ENCODE measurements at regions not wholly inside any gene's neighbourhood (a gene's known extent, or its start where the extent isn't known, plus 50 kb on each side); places are given as distances from the start of the nearest gene placed in this dataset.

DNA sequence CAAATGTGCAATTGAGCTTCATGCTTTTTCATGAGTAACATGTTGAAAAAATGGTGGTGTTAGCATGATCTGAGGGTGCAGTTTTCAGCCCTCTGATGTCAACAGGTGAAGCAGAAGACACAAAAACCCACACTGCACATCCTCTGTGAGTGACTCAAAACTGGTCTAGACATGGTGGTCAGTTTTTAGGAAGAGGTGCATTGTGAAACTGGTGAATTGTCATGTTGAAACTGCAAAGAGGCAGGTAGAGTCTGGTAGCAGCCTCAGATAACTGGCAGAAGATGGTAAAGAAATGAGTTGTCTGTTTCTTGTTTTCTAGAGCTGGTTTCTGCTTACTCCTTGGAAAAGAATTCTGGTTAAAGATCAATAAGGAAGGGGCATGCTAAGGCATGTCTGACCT is 97.3 kb upstream of the HMCN1 start:
- no peaks in the 10 kb centered on the region for H3K36me3 ChIP-seq (ENCODE audit: insufficient read depth, low read length)
- DNase-seq, result no peak

GRCh38 chr1:185634704-185635103 is 99.5 kb upstream of the HMCN1 start:
- Histone ChIP-seq H3K27me3 (ENCODE audit: low read length) (peaks cover 3% of the 10 kb centered on the region; the same call in 1 of the 2 replicates), H3K9ac (ENCODE audit: low read length) (no peak overlapping the region), H3K4me2 (ENCODE audit: low read depth, low read length, poor library complexity, severe bottlenecking) (no peak overlapping the region), H3K36me3 (ENCODE audit: insufficient read depth, low read length) (no peaks in the 10 kb centered on the region), H2AFZ (ENCODE audit: low read length) (no peak overlapping the region), H3K9me3 (ENCODE audit: low read length) (no peaks in the 10 kb centered on the region), H3K9me2 (replicated peaks; ENCODE audit: insufficient read depth, low read length) (no peaks in the 10 kb centered on the region), H3K4me1 (ENCODE audit: low read length) (peaks cover 12% of the 10 kb centered on the region), H4K20me1 (ENCODE audit: insufficient read depth, low read depth, low read length) (no peaks in the 10 kb centered on the region), H3K27ac (ENCODE audit: low read length) (no peak overlapping the region), H3K4me3 (ENCODE audit: low read length) (no peak overlapping the region), H3K79me2 (ENCODE audit: low read length) (no peaks in the 10 kb centered on the region)
- DNase-seq, result no peak

More for the DNA sequence above, 97.3 kb upstream of the HMCN1 start:
- Histone ChIP-seq H3K27me3 (ENCODE audit: low read length) (peaks cover 3% of the 10 kb centered on the region; the same call in 1 of the 2 replicates), H3K4me3 (ENCODE audit: low read length) (no peak overlapping the region), H3K27ac (ENCODE audit: low read length) (no peak overlapping the region), H4K20me1 (ENCODE audit: insufficient read depth, low read depth, low read length) (no peaks in the 10 kb centered on the region), H3K9ac (ENCODE audit: low read length) (no peak overlapping the region), H3K9me3 (ENCODE audit: low read length) (no peaks in the 10 kb centered on the region), H3K9me2 (replicated peaks; ENCODE audit: insufficient read depth, low read length) (no peaks in the 10 kb centered on the region), H3K4me2 (ENCODE audit: low read depth, low read length, poor library complexity, severe bottlenecking) (no peak overlapping the region), H3K4me1 (ENCODE audit: low read length) (peaks cover 7% of the 10 kb centered on the region), H2AFZ (ENCODE audit: low read length) (no peak overlapping the region), H3K79me2 (ENCODE audit: low read length) (no peaks in the 10 kb centered on the region)

- Histone ChIP-seq H3K27me3 (ENCODE audit: low read length) (peaks cover 3% of the 10 kb centered on the region; the same call in 1 of the 2 replicates), H3K4me1 (ENCODE audit: low read length) (peaks cover 19% of the 10 kb centered on the region), H3K9me3 (ENCODE audit: low read length) (no peaks in the 10 kb centered on the region), H2AFZ (ENCODE audit: low read length) (no peak overlapping the region), H4K20me1 (ENCODE audit: insufficient read depth, low read depth, low read length) (no peaks in the 10 kb centered on the region), H3K4me2 (ENCODE audit: low read depth, low read length, poor library complexity, severe bottlenecking) (no peak overlapping the region), H3K9ac (ENCODE audit: low read length) (no peak overlapping the region), H3K36me3 (ENCODE audit: insufficient read depth, low read length) (no peaks in the 10 kb centered on the region), H3K4me3 (ENCODE audit: low read length) (no peak overlapping the region), H3K79me2 (ENCODE audit: low read length) (no peaks in the 10 kb centered on the region), H3K9me2 (replicated peaks; ENCODE audit: insufficient read depth, low read length) (no peaks in the 10 kb centered on the region), H3K27ac (ENCODE audit: low read length) (no peak overlapping the region)
- DNase-seq, result no peak
These were observed 101.3 kb upstream of the HMCN1 start for GRCh38 chr1:185632659-185633423.

DNA sequence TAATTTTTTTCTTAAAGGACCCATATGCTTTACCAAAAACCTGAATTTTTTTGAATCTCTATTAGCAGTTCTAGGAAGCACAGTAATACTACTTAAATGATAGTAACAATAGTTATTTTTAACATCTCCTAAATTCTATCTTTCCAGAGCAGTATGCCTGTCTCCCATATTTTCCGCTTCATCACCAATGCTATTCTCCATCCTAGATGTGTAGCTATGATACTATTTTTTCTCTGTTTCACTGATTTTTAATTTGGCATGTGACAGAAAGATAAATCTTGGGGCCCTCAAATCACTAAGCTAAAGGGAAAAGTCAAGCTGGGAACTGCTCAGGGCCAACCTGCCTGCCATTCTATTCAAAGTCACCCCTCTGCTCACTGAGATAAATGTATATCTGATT is 102.3 kb upstream of the HMCN1 start:
- no peak overlapping the region for H3K4me3 ChIP-seq (ENCODE audit: low read length)
- no peaks in the 10 kb centered on the region for H3K9me2 ChIP-seq (replicated peaks; ENCODE audit: insufficient read depth, low read length)
- DNase-seq, result no peak
- no peaks in the 10 kb centered on the region for H3K36me3 ChIP-seq (ENCODE audit: insufficient read depth, low read length)
- no peak overlapping the region for H2AFZ ChIP-seq (ENCODE audit: low read length)
- no peaks in the 10 kb centered on the region for H3K9me3 ChIP-seq (ENCODE audit: low read length)
- H3K4me1 ChIP-seq (ENCODE audit: low read length), result peaks cover 18% of the 10 kb centered on the region
- H4K20me1 ChIP-seq (ENCODE audit: insufficient read depth, low read depth, low read length), result no peaks in the 10 kb centered on the region
- H3K27ac ChIP-seq (ENCODE audit: low read length), result no peak overlapping the region
- H3K4me2 ChIP-seq (ENCODE audit: low read depth, low read length, poor library complexity, severe bottlenecking), result no peak overlapping the region
- H3K27me3 ChIP-seq (ENCODE audit: low read length), result no peaks in the 10 kb centered on the region; the same call in 1 of the 2 replicates
- no peak overlapping the region for H3K9ac ChIP-seq (ENCODE audit: low read length)
- no peaks in the 10 kb centered on the region for H3K79me2 ChIP-seq (ENCODE audit: low read length)

DNA sequence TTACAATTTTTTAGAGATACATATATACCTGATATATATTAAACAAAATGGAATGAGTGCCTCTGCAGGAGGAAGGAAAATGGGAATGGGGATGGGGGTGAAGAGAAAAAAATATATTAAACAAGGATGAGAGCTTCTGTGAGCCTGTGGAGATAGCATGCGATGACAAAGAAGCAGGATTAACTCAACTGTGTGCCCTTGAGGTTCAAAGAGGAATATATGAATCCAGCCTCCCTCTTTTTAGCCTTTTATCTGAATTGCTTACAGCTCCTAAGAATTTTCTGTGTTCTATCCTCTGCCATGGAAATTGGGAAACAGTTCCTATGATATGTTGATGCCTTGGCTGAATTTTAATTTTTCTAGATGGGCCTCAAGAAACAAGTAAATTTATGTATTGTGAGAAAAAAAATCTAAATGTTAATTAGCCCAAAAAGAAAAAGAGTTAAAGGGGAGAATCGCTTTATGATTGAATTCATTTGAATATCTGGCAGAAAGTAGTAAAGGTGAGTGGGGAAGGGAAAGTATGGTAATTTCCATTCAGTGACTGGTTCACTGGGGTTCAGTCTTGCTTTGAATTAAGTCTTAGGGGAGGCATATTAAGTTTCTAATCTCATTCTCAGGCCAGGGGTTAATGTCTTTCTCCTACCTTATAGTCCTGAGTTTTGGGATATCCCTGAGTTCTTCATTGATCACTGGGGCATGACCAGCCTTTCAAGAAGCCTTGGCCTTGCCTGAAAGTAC is 106.3 kb upstream of the HMCN1 start:
- H3K4me3 ChIP-seq (ENCODE audit: low read length), result no peak overlapping the region
- H3K9ac ChIP-seq (ENCODE audit: low read length), result no peak overlapping the region
- no peak overlapping the region for H3K4me2 ChIP-seq (ENCODE audit: low read depth, low read length, poor library complexity, severe bottlenecking)
- no peaks in the 10 kb centered on the region for H3K9me3 ChIP-seq (ENCODE audit: low read length)
- DNase-seq, result no peak
- H3K27ac ChIP-seq (ENCODE audit: low read length), result no peak overlapping the region
- peaks cover 13% of the 10 kb centered on the region for H3K4me1 ChIP-seq (ENCODE audit: low read length)
- no peak overlapping the region for H2AFZ ChIP-seq (ENCODE audit: low read length)
- H3K36me3 ChIP-seq (ENCODE audit: insufficient read depth, low read length), result no peaks in the 10 kb centered on the region
- no peaks in the 10 kb centered on the region for H3K9me2 ChIP-seq (replicated peaks; ENCODE audit: insufficient read depth, low read length)
- H3K79me2 ChIP-seq (ENCODE audit: low read length), result no peaks in the 10 kb centered on the region
- no peaks in the 10 kb centered on the region for H3K27me3 ChIP-seq (ENCODE audit: low read length)
- H4K20me1 ChIP-seq (ENCODE audit: insufficient read depth, low read depth, low read length), result no peaks in the 10 kb centered on the region

- H4K20me1 ChIP-seq (ENCODE audit: insufficient read depth, low read depth, low read length), result no peaks in the 10 kb centered on the region
- no peak overlapping the region for H2AFZ ChIP-seq (ENCODE audit: low read length)
- H3K27ac ChIP-seq (ENCODE audit: low read length), result no peak overlapping the region
- peaks cover 13% of the 10 kb centered on the region for H3K4me1 ChIP-seq (ENCODE audit: low read length)
- no peak overlapping the region for H3K4me3 ChIP-seq (ENCODE audit: low read length)
- H3K36me3 ChIP-seq (ENCODE audit: insufficient read depth, low read length), result no peaks in the 10 kb centered on the region
- no peaks in the 10 kb centered on the region for H3K27me3 ChIP-seq (ENCODE audit: low read length)
- H3K79me2 ChIP-seq (ENCODE audit: low read length), result no peaks in the 10 kb centered on the region
- DNase-seq, result no peak
- no peaks in the 10 kb centered on the region for H3K9me3 ChIP-seq (ENCODE audit: low read length)
- no peaks in the 10 kb centered on the region for H3K9me2 ChIP-seq (replicated peaks; ENCODE audit: insufficient read depth, low read length)
- H3K9ac ChIP-seq (ENCODE audit: low read length), result no peak overlapping the region
- H3K4me2 ChIP-seq (ENCODE audit: low read depth, low read length, poor library complexity, severe bottlenecking), result no peak overlapping the region
These were observed 107.0 kb upstream of the HMCN1 start for GRCh38 chr1:185627171-185627570.

GRCh38 chr1:185626344-185626743 is 107.8 kb upstream of the HMCN1 start:
- no peak overlapping the region for H3K4me3 ChIP-seq (ENCODE audit: low read length)
- no peaks in the 10 kb centered on the region for H3K9me2 ChIP-seq (replicated peaks; ENCODE audit: insufficient read depth, low read length)
- peaks cover 13% of the 10 kb centered on the region for H3K4me1 ChIP-seq (ENCODE audit: low read length)
- no peaks in the 10 kb centered on the region for H3K36me3 ChIP-seq (ENCODE audit: insufficient read depth, low read length)
- H3K9me3 ChIP-seq (ENCODE audit: low read length), result no peaks in the 10 kb centered on the region
- H3K79me2 ChIP-seq (ENCODE audit: low read length), result no peaks in the 10 kb centered on the region
- H2AFZ ChIP-seq (ENCODE audit: low read length), result no peak overlapping the region
- H4K20me1 ChIP-seq (ENCODE audit: insufficient read depth, low read depth, low read length), result no peaks in the 10 kb centered on the region
- H3K9ac ChIP-seq (ENCODE audit: low read length), result no peak overlapping the region
- H3K27me3 ChIP-seq (ENCODE audit: low read length), result no peaks in the 10 kb centered on the region
- H3K27ac ChIP-seq (ENCODE audit: low read length), result no peak overlapping the region
- H3K4me2 ChIP-seq (ENCODE audit: low read depth, low read length, poor library complexity, severe bottlenecking), result no peak overlapping the region
- no peak for DNase-seq

DNA sequence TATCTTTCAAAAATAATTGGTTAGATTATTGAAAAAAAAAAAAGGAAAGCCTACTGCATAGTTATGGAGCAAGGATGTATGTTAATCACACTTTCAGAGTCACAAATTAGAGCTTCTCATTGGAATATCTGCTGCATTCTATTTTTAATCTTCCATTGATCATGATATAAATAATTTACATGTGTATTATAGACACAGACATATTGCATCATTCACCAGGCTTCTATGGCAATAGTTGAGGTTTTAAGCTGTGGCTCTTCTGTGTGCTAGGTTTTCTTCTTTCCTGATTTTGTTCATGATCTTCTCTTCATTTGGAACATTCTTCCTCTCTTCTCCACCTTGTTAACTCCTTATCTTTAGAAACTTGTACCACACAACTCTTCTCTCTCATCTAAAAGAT is 123.2 kb upstream of the HMCN1 start:
- no peaks in the 10 kb centered on the region for H3K79me2 ChIP-seq (ENCODE audit: low read length)
- H3K9ac ChIP-seq (ENCODE audit: low read length), result no peak overlapping the region
- H3K9me2 ChIP-seq (replicated peaks; ENCODE audit: insufficient read depth, low read length), result no peaks in the 10 kb centered on the region
- H3K4me2 ChIP-seq (ENCODE audit: low read depth, low read length, poor library complexity, severe bottlenecking), result peak overlapping the region; percentile 67
- peaks cover 9% of the 10 kb centered on the region; the same call in 1 of the 2 replicates for H3K36me3 ChIP-seq (ENCODE audit: insufficient read depth, low read length)
- H3K27me3 ChIP-seq (ENCODE audit: low read length), result no peaks in the 10 kb centered on the region
- no peaks in the 10 kb centered on the region for H4K20me1 ChIP-seq (ENCODE audit: insufficient read depth, low read depth, low read length)
- peaks cover 16% of the 10 kb centered on the region for H3K9me3 ChIP-seq (ENCODE audit: low read length)
- DNase-seq, result no peak
- no peak overlapping the region for H3K4me3 ChIP-seq (ENCODE audit: low read length)
- no peak overlapping the region; the same call in 1 of the 2 replicates for H3K27ac ChIP-seq (ENCODE audit: low read length)
- no peak overlapping the region for H2AFZ ChIP-seq (ENCODE audit: low read length)
- peaks cover 51% of the 10 kb centered on the region for H3K4me1 ChIP-seq (ENCODE audit: low read length)

Data from Karpas-422 (cell line).